GM23338 (cell line): ENCODE measurements at regions not wholly inside any gene's neighbourhood (a gene's known extent, or its start where the extent isn't known, plus 50 kb on each side); places are given as distances from the start of the nearest gene placed in this dataset.

Experiments
- CREB1 ChIP-seq: fragments of 250-450 bp; sonication (Bioruptor Pico); IDR thresholded peaks from 2 replicates; pipeline ENCODE4 v1.5.0; 2020; ENCODE audit warnings: low read depth, mild to moderate bottlenecking, moderate library complexity
- CTCF ChIP-seq, 2 experiments: fragments of 200-600 bp in 1 of 2; sonication (generic) in 1 of 2; conservative IDR thresholded peaks; 2 replicates each; pipeline versions ENCODE4 v1.5.1 to v1.6.1; 2016 to 2017; ENCODE audit warnings: antibody characterized with exemption in 2 of 2, low read depth in 2 of 2, mild to moderate bottlenecking in 2 of 2, moderate library complexity in 1 of 2
- EZH2 ChIP-seq: fragments of 200-600 bp; sonication (generic); IDR thresholded peaks from one replicate; pipeline ENCODE4 v1.8.0; 2017; ENCODE audit warnings: antibody characterized with exemption, mild to moderate bottlenecking, low read depth; ENCODE audit not compliant: unreplicated experiment
- EZH2phosphoT487 ChIP-seq: fragments of 200-600 bp; sonication (generic); IDR thresholded peaks from one replicate; pipeline ENCODE4 v1.8.1; 2018; ENCODE audit warnings: antibody characterized with exemption; ENCODE audit not compliant: unreplicated experiment
- JUNB ChIP-seq: IDR thresholded peaks from one replicate; pipeline ENCODE4 v1.6.1; 2016; ENCODE audit warnings: antibody characterized with exemption; ENCODE audit not compliant: unreplicated experiment
- POLR2AphosphoS5 ChIP-seq: IDR thresholded peaks from 2 replicates; pipeline ENCODE4 v1.6.1; 2016; ENCODE audit warnings: antibody characterized with exemption, low read depth
- REST ChIP-seq: IDR thresholded peaks from one replicate; pipeline ENCODE4 v1.6.1; 2018; ENCODE audit warnings: antibody characterized with exemption; ENCODE audit not compliant: unreplicated experiment
- STAT1 ChIP-seq: IDR thresholded peaks from one replicate; pipeline ENCODE4 v1.6.1; 2016; ENCODE audit warnings: antibody characterized with exemption; ENCODE audit not compliant: unreplicated experiment

- TF ChIP-seq CREB1 = no peak
- TF ChIP-seq REST = no peak
- no peak for TF ChIP-seq CTCF (conservative IDR thresholded peaks at IDR 0.05; ENCODE audit: low read depth in 2 of 2)
- no peak for TF ChIP-seq POLR2AphosphoS5
- no peak for TF ChIP-seq JUNB
- TF ChIP-seq EZH2 = no peak
- TF ChIP-seq EZH2phosphoT487 = no peak
- TF ChIP-seq STAT1 = no peak
Measured at GRCh38 chr20:51309128-51309527, 233.4 kb downstream of the NFATC2 start.
